HG03175 (cell line): ENCODE measurements at regions not wholly inside any gene's neighbourhood (a gene's known extent, or its start where the extent isn't known, plus 50 kb on each side); places are given as distances from the start of the nearest gene placed in this dataset.

ENCODE experiments used
- ATAC-seq: cut with Tn5 transposase; IDR thresholded peaks from one replicate; pipeline ENCODE4 v1.9.1; 2021; ENCODE audit warnings: mild to moderate bottlenecking, moderate library complexity; ENCODE audit not compliant: unreplicated experiment

- ATAC-seq, result no peak
Measured at GRCh38 chr3:127484601-127485388, 105.7 kb downstream of the TPRA1 start.

- ATAC-seq, result peak; percentile 55
Measured at GRCh38 chr3:127483902-127484591, 106.5 kb downstream of the TPRA1 start.

- ATAC-seq, result no peak
Measured at GRCh38 chr3:127483005-127483641, 107.4 kb downstream of the TPRA1 start.

DNA sequence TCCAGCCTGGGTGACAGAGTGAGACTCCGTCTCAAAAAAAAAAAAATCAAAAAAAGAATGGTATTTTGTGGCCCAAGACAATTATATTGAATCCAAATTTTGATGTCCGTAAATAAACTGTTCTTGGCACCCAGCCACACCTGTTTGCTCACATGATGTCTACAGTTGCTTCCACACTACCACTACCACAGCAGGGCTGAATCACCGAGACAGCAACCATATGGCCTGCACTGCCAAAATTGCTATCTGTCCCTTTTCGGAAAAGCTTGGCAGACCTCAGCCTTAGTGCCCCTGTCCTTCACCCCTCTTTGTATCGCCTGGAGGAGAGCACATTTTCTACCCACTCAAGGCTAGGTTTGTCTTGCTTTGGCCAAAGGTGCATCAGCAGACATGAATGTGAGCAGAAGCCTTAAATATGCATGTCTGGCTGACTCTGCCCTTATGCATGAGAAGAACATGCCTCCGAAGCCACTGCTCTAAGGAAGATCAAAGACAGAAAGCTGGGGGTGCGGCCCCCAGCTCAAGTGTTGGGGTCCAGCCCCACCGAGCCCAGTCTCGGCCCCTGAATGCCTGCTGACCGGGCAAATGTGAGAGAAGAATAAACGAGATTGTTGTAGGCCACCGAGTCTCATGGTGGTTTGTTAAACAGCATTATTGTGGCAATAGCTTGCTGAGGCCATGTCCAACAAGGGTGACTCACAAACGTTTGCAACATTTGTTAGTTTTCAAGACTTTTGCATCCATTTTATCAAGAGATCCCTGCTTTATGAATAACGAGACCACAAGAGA lies 108.1 kb downstream of the TPRA1 start:
- ATAC-seq, result no peak

- no peak for ATAC-seq
Measured at GRCh38 chr3:127480196-127480954, 110.2 kb downstream of the TPRA1 start.

GRCh38 chr3:127479449-127479848 lies 111.1 kb downstream of the TPRA1 start:
- no peak for ATAC-seq

- ATAC-seq, result no peak
Measured at GRCh38 chr3:127478922-127479321, 111.6 kb downstream of the TPRA1 start.

DNA sequence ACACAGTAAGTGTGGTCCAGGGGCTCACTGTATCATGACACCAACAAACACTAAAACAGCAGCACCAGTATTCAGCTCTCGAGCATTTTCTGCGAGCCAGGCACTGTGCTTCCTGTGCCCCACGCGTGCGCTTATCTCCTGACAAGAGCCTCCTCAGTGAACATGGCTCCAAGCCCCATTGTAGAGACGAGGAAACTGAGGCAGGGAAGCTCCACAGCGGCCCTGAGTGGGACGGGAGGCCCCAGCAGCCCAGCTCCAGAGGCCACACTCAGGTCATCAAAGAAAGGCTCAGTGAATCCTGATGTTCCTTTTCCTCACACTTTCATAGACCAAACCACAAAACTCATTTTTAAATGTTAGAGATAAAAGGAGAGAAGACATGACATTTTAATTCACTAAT lies 113.1 kb downstream of the TPRA1 start:
- no peak for ATAC-seq

DNA sequence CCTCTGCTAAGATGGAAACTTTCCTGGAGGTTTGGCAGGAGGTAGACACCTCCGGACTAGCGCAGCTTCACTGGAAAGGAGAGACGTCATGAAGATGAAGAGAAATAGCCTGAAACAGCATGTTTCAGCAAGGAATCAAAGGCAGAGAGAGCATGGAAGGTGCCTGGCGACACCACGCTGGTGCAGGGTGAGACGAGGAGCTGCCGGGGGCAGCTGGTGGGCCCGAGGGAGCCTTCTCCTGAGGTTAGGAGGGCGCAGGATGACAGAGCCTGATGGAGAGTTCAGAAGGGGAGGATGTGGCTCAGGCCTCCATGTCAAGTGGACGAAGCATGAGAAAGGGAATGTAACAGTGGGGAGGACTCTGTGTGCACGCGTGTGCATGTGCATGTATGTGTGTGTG lies 113.6 kb downstream of the TPRA1 start:
- ATAC-seq, result no peak

DNA sequence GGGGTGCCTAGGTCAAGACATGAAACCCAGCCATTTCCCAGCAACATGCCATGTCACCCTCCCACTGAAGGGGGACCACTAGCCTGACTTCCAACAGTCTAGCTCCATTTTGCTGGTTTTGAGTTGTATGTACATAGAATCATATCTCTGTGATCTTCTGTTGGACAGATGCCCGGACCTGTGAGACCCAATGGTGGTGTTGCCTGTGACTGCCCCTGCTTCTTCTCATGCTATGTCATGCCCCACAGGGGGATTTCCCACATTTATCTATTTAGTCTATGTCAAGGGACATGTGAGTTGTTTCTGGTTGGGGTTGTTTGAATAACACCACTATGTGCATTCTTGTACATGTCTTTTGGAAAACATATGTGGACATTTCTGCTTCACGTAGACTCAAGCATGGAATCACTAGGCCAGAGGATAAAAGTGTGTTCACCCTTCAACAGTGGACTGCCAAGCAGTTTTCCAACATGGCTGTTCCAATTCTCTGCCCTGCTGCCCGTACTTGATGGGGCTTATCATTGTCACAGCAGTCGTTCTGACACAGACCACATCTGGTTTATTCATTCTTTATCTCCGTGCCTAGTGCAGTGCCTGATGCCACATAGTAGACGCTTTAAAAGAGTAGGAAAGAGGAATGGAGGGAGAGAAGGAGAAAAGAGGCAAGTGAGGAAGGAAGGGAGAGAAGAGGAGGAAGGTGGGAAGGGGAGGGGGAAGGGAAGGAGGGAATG lies 114.4 kb downstream of the TPRA1 start:
- ATAC-seq, result no peak

- no peak for ATAC-seq
Measured at GRCh38 chr3:127475391-127475790, 115.1 kb downstream of the TPRA1 start.

GRCh38 chr3:127473244-127474024 lies 117.1 kb downstream of the TPRA1 start:
- ATAC-seq, result no peak

DNA sequence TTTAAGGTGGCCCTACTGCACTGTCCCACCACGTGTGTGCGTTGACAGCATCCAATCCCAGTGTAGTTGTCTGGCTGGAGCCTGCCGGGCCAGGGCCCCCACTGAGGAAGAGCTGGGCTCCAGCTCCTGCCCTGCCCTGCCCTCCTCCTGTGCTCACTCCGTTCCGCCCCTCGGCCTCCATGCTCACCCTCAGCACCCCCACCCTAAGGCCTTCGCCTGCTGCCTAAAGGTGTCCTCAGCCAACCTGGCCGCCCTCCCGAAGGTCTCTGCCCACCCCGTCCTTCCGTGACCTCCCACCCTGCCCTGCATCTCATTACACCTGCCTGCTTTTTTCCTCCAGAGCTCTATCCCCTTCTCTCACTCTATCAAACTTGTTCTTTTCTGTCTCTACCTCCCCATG lies 118.0 kb downstream of the TPRA1 start:
- no peak for ATAC-seq

DNA sequence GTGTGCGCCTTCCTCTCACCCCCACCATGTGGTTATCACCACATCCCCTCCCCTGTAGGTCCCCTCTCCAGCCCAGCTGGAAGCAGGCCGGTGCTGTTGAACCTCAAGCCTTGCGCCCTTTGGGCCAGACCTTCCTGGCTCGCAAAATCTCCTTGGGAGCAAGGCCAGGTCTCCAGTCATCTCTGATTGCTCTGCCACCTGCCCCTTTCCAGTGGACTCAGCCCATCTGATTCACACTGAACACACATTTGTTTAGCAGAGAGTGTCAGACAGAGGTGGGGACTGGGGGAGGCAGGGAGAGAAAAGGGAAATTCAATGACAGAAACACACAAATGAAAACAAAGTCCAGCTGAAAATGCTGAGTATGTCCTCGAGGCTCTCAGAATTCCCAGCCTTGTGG lies 119.4 kb downstream of the TPRA1 start:
- no peak for ATAC-seq

DNA sequence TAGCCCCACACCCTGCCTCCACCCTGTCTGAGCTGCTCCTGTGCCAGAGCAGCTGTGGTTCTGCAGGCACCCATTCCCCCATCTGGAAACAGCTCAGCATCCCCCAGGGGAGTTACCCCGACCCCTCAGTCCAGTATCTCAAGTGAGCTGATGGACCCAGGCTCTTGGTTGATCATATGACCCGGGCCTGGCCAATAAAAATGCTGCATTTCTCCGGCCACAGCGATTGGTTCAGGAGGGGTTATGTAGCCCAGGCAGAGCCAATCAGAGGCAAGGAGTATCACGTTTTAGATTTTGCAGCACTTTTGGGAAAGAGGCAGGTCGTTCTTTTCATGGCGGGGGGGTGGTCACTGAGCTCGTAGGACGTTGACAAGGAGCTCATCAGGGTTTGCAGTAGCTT lies 120.8 kb downstream of the TPRA1 start:
- ATAC-seq, result no peak

- ATAC-seq, result no peak
Measured at GRCh38 chr3:127467391-127467790, 123.1 kb downstream of the TPRA1 start.

GRCh38 chr3:127464642-127465041 lies 125.9 kb downstream of the TPRA1 start:
- no peak for ATAC-seq

DNA sequence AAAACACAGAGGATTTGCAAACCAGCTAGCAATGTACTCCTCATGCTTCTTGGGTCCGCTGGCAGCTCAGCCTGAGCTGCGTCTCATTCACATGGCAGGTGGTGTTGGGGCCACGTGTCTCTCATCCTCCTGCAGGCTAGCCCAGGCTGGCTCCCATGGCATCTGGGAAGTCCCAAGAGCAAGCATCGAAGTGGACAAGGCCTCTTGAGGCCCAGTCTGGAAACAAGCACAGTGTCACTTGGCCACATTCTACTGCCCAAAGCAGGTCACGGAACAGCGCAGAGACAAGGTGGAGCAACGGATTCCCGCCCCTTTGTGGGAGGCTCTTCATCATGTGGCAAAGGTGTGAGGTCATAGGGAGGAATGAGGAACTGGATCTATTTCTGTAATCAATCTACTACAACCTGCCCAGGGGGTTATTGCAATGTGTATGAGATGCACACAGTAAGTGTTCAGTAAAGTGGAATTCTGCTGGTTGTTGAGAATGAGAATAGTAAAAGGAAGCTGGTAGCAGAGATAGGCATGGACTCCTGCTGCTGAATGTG lies 128.3 kb downstream of the TPRA1 start:
- ATAC-seq, result no peak
